Right cardiac atrium (tissue), 5 donors: ENCODE measurements at regions not wholly inside any gene's neighbourhood (a gene's known extent, or its start where the extent isn't known, plus 50 kb on each side); places are given as distances from the start of the nearest gene placed in this dataset.

ENCODE experiments used
- ATAC-seq, 2 donors: fragments of 200-7000 bp; cut with Tn5 transposase; one replicate each; pipeline versions ENCODE4 v1.8.0 to v1.9.1; 2020; ENCODE audit warnings: moderate library complexity in 2 of 2, mild to moderate bottlenecking in 1 of 2
- DNase-seq, 3 donors: peaks; one replicate each; pipeline ENCODE4 v3.0.0-alpha.2; 2020
- H3K27ac ChIP-seq: one replicate; pipeline ENCODE4 v1.5.1; 2013; ENCODE audit warnings: mild to moderate bottlenecking, low read length, control low read depth, moderate library complexity
- H3K27me3 ChIP-seq: one replicate; pipeline ENCODE4 v1.6.1; 2013; ENCODE audit not compliant: control insufficient read depth, insufficient read depth
- H3K4me1 ChIP-seq: one replicate; pipeline ENCODE4 v1.6.1; 2013; ENCODE audit warnings: low read length; ENCODE audit not compliant: control insufficient read depth, insufficient read depth
- H3K4me3 ChIP-seq: one replicate; pipeline ENCODE4 v1.5.1; 2013; ENCODE audit warnings: low read length, control low read depth
- H3K9me3 ChIP-seq: one replicate; pipeline ENCODE4 v1.6.1; 2013; ENCODE audit warnings: low read length; ENCODE audit not compliant: control insufficient read depth
- WGBS: extraction: QIAGEN DNeasy Blood & Tissue Kit; methylation state at CpG from one replicate; pipeline ENCODE4 v1.1.7; 2013; 5-methylcytosine and 5-hydroxymethylcytosine counted together
- intact Hi-C, 4 donors: fragments of 100-400 bp; cut with DNase I; formaldehyde crosslinking; loops; one replicate each; pipeline versions ENCODE4 v1.11.0 to v1.14.0; 2022 to 2023
- donor health status: healthy with polysubstance abuse.
- donor health status: DM: no; HTN: yes; CAD: no.
- donor health status: DM: no; HTN: no; CAD: no.
- donor health status: DM: no; HTN: yes; CAD: no; lungs with severe emphysema.
- donor health status: DM: yes; HTN: yes; CAD: no.

- no peaks in the 10 kb centered on the region for H3K4me1 ChIP-seq
- ATAC-seq (peak; percentile 37 to 88), DNase-seq (no peak)
- no peaks in the 10 kb centered on the region for H3K27me3 ChIP-seq
- WGBS, result 32% methylated on average over 3 of the region's 3 CpGs
- no peak overlapping the region for H3K4me3 ChIP-seq
- no peak overlapping the region for H3K27ac ChIP-seq
- intact Hi-C loops, result no loop called here
- H3K9me3 ChIP-seq, result no peaks in the 10 kb centered on the region
Observed at GRCh38 chr12:101539148-101539547, 55.6 kb upstream of the MYBPC1 start.
